Fibroblast of mammary gland (primary cell): ENCODE measurements at regions not wholly inside any gene's neighbourhood (a gene's known extent, or its start where the extent isn't known, plus 50 kb on each side); places are given as distances from the start of the nearest gene placed in this dataset.

Experiments
- DNase-seq: peaks from one replicate; pipeline ENCODE4 v3.0.0-alpha.2; 2010; ENCODE audit warnings: low read depth
- H3K4me3 ChIP-seq: 2 replicates; pipeline ENCODE4 v1.5.1; 2011; ENCODE audit warnings: low read depth, mild to moderate bottlenecking, low read length, moderate library complexity; ENCODE audit not compliant: control insufficient read depth
- CTCF ChIP-seq: conservative IDR thresholded peaks from 2 replicates; pipeline ENCODE4 v1.5.1; 2011; ENCODE audit warnings: low read depth, low read length, inconsistent platforms; ENCODE audit not compliant: control insufficient read depth, insufficient read depth

DNA sequence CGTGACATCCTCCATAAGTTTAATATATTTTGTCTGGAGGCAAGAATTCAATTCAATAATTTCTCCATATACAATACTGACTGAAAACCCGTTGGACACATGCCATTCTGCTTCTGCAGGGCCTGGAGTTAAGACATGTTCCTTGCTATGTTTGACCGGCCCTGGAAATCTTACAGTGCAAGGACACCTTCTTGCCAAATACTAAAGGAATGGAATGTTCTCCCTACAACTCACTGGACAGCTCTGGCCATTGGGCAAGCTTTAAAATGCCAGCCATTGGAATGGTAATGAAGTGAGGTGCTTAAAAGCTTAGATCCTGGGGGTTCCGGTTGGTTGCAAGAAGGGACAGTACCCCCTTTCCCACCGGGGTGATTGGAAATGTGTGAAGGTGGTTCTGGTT, 329.8 kb upstream of the PROK2 start:
- H3K4me3 ChIP-seq, result no peak overlapping the region
- no peak for TF ChIP-seq CTCF

DNA sequence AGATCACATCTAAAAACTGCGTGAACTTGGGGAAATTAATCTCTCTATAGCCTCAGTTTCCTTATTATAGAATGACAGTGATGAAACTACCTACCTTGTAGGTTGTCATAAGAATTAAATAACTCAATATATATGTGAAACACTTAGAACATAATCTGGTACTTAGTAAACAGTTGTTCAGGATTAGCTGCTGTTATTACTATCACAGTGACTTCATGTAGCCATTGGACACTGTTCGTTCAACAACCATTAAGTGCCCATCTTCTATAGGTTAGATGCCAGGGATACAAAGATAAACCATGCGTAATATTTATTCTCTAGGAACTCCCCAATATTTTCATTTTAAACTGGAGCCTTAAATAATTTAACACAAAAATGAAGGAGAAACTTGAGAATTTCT, 329.0 kb upstream of the PROK2 start:
- no peak for TF ChIP-seq CTCF
- DNase-seq, result no peak
- no peak overlapping the region for H3K4me3 ChIP-seq

More for the DNA sequence above, 329.8 kb upstream of the PROK2 start:
- DNase-seq, result no peak

GRCh38 chr3:72113564-72113963, 328.6 kb upstream of the PROK2 start:
- no peak for DNase-seq
- H3K4me3 ChIP-seq, result no peak overlapping the region
- TF ChIP-seq CTCF, result no peak

DNA sequence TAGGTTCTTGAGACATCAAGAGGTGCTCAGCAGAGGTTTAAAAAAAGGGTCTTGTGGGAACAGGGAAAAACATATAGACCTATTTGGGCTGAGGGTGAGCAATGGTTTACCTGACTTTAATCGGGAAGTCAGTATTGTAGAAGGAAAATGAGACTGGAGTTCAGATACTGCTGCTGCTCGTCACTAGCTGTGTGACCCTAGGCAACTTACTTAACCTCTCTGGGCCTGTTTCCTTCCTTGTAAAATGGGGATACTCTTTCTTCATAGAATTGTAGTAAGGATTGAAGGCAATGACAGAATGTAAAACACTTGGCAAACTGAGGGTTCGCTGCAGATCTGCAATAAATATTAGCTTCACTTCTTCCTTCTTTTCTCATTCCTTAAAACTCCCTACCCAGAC, 327.5 kb upstream of the PROK2 start:
- TF ChIP-seq CTCF, result no peak
- DNase-seq, result no peak
- no peak overlapping the region for H3K4me3 ChIP-seq

DNA sequence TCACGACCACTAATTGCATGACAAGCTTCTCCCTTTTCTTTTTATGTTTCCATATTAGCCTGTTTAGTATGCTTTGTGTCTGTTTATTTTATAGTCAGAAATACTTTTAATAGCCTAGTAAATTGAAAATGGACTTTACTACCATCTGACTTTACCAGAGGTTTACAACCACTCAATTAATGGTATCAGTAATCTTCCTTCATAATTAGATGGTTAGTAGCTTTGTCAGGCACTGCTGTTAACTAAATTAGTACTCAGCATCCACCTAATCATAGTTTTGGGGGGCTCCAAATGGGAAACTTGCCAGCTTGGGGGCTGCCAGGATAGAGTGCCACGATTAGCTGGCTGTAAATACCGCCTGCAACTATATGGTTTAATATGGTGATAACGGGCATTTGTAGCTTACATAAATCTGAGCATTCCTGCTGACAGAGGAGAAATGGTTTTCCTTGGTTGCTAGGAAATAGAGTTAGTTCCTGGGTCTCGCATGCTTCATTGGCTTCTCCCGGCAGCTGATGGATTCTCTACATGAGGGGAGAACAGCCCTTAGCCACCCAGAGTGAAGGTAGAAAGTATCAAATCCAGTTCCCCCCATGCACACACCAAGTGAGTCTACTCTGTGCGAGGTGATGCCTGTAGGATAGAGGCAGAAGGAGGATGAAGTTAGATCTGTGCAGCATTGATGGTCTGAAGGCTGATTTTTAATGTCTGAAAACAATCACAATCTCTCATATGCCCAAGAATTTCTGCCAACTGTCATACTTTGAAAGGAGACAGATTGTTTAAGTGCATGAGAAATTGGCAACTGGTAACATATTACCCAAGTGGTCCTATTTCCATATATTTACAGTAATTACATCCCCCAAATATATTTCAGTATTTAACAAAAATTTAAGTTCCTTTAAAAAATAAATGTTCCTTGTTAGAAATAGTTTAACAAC, 326.6 kb upstream of the PROK2 start:
- no peak for TF ChIP-seq CTCF
- H3K4me3 ChIP-seq, result no peak overlapping the region
- DNase-seq, result no peak

GRCh38 chr3:72109327-72110259, 324.6 kb upstream of the PROK2 start:
- no peak for TF ChIP-seq CTCF

More at GRCh38 chr3:72109327-72110259, 324.6 kb upstream of the PROK2 start:
- no peak overlapping the region for H3K4me3 ChIP-seq
- no peak for DNase-seq
